HG03460 (cell line): ENCODE measurements at regions not wholly inside any gene's neighbourhood (a gene's known extent, or its start where the extent isn't known, plus 50 kb on each side); places are given as distances from the start of the nearest gene placed in this dataset.

Experiments
- ATAC-seq: cut with Tn5 transposase; IDR thresholded peaks from one replicate; pipeline ENCODE4 v1.9.1; 2021; ENCODE audit not compliant: unreplicated experiment

- ATAC-seq: no peak
Observed at GRCh38 chrX:124280294-124280902, 52.1 kb upstream of the TEX13D start.

GRCh38 chrX:124282580-124282979 is 49.9 kb upstream of the TEX13D start:
- no peak for ATAC-seq
